ENCODE measurements at regions not wholly inside any gene's neighbourhood (a gene's known extent, or its start where the extent isn't known, plus 50 kb on each side); places are given as distances from the start of the nearest gene placed in this dataset.

DNA sequence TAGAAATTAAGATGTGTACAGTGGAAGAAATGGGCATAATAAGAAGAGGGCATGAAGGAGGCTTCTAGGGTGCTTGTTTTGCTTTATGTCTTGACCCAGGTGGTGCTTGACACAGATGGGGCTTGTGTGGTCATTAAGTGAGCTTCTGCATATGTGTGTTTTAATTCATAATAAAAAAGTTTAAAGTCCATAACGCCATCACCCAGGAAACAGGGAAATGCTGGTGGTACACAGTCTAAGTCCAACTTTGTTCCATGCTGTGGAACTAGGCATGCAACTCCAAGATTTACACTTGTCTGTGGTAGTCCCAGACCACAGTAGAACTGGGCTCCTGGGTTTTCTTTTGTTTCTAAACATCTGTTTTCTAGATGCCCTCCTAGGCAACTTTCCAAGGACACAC, 511.9 kb downstream of the MID1IP1 start:
- H3K27me3 ChIP-seq (ENCODE audit: insufficient read depth, low read depth, low read length) = no peaks in the 10 kb centered on the region
- no peaks in the 10 kb centered on the region for H3K36me3 ChIP-seq (ENCODE audit: insufficient read depth, low read length)
- H3K79me2 ChIP-seq (replicated peaks; ENCODE audit: insufficient read depth, low read length) = no peaks in the 10 kb centered on the region
- no peaks in the 10 kb centered on the region for H3K9me3 ChIP-seq (ENCODE audit: low read length)
- no peak overlapping the region for H3K4me3 ChIP-seq (ENCODE audit: low read length)
- no peaks in the 10 kb centered on the region for H4K20me1 ChIP-seq (ENCODE audit: insufficient read depth)
- TF ChIP-seq TAF1 (IDR thresholded peaks at IDR 0.05; ENCODE audit: low read depth) (no peak), MXI1 (conservative IDR thresholded peaks at IDR 0.05; ENCODE audit: poor library complexity, severe bottlenecking) (no peak), EZH2 (IDR thresholded peaks at IDR 0.05; ENCODE audit: borderline replicate concordance, insufficient read depth, low read length, poor library complexity, severe bottlenecking) (no peak), POLR2AphosphoS5 (IDR thresholded peaks at IDR 0.05) (no peak), EP300 (conservative IDR thresholded peaks at IDR 0.05; ENCODE audit: poor library complexity, severe bottlenecking) (no peak), RAD21 (conservative IDR thresholded peaks at IDR 0.05) (no peak), SMC3 (conservative IDR thresholded peaks at IDR 0.05; ENCODE audit: poor library complexity) (no peak)
- TF ChIP-seq, protein P1, sequence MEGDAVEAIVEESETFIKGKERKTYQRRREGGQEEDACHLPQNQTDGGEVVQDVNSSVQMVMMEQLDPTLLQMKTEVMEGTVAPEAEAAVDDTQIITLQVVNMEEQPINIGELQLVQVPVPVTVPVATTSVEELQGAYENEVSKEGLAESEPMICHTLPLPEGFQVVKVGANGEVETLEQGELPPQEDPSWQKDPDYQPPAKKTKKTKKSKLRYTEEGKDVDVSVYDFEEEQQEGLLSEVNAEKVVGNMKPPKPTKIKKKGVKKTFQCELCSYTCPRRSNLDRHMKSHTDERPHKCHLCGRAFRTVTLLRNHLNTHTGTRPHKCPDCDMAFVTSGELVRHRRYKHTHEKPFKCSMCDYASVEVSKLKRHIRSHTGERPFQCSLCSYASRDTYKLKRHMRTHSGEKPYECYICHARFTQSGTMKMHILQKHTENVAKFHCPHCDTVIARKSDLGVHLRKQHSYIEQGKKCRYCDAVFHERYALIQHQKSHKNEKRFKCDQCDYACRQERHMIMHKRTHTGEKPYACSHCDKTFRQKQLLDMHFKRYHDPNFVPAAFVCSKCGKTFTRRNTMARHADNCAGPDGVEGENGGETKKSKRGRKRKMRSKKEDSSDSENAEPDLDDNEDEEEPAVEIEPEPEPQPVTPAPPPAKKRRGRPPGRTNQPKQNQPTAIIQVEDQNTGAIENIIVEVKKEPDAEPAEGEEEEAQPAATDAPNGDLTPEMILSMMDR (IDR thresholded peaks at IDR 0.05; ENCODE audit: poor library complexity, severe bottlenecking) = no peak
- TF ChIP-seq, protein P2, sequence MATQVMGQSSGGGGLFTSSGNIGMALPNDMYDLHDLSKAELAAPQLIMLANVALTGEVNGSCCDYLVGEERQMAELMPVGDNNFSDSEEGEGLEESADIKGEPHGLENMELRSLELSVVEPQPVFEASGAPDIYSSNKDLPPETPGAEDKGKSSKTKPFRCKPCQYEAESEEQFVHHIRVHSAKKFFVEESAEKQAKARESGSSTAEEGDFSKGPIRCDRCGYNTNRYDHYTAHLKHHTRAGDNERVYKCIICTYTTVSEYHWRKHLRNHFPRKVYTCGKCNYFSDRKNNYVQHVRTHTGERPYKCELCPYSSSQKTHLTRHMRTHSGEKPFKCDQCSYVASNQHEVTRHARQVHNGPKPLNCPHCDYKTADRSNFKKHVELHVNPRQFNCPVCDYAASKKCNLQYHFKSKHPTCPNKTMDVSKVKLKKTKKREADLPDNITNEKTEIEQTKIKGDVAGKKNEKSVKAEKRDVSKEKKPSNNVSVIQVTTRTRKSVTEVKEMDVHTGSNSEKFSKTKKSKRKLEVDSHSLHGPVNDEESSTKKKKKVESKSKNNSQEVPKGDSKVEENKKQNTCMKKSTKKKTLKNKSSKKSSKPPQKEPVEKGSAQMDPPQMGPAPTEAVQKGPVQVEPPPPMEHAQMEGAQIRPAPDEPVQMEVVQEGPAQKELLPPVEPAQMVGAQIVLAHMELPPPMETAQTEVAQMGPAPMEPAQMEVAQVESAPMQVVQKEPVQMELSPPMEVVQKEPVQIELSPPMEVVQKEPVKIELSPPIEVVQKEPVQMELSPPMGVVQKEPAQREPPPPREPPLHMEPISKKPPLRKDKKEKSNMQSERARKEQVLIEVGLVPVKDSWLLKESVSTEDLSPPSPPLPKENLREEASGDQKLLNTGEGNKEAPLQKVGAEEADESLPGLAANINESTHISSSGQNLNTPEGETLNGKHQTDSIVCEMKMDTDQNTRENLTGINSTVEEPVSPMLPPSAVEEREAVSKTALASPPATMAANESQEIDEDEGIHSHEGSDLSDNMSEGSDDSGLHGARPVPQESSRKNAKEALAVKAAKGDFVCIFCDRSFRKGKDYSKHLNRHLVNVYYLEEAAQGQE (IDR thresholded peaks at IDR 0.05; ENCODE audit: borderline replicate concordance) = no peak
- no peaks in the 10 kb centered on the region for H3K9me2 ChIP-seq (ENCODE audit: insufficient read depth, low read length)
- H2AFZ ChIP-seq (ENCODE audit: low read depth, low read length) = no peak overlapping the region
- H3F3A ChIP-seq (ENCODE audit: insufficient read depth, low read length, poor library complexity, severe bottlenecking) = no peaks in the 10 kb centered on the region
- no peak overlapping the region for H3K9ac ChIP-seq (ENCODE audit: low read length)
- H3K4me2 ChIP-seq (ENCODE audit: low read length) = no peak overlapping the region
- H3K27ac ChIP-seq (ENCODE audit: low read length) = no peak overlapping the region

DNA sequence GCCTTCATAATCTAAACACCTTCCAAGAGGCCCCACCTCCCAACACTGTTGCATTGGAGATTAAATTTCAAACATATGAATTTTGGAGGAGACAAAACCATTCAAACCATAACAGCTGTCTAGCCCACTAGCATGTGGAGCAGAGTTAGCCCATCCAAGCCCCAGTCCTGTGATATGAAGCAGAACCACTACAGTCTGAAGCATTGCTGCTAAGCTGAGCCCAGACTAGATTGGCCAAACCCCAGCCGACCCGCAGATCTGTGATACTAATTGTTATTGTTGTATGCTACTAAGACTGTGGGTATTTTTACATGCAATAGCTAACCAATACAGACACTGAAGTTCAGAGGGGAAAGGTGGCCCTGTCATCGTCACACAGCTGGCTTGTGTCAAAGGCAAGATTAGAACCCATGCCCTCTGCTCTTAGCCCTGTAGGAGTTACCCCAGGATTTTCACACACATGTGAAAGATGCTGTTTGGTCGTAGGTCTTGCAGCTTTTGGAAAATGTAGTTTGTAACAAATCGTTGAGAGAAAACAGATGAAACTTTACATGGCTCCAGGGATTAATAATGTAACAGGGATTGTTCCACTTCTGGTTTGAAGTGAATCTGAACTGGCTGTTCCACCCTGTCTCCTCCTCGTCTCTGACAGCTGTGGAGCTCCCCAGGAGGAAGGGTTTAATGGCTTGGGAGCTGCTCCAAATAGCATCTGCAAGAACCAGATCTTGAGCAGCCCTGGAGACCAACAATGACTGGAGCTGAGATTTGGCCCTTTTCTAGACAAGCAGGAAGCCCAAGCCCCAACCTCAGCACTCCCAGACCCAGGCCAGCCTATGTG, 517.5 kb downstream of the MID1IP1 start:
- TF ChIP-seq RAD21 (conservative IDR thresholded peaks at IDR 0.05) = no peak
- no peak for TF ChIP-seq TAF1 (IDR thresholded peaks at IDR 0.05; ENCODE audit: low read depth)
- TF ChIP-seq, protein P2 (IDR thresholded peaks at IDR 0.05; ENCODE audit: borderline replicate concordance) = no peak
- no peak for TF ChIP-seq SMC3 (conservative IDR thresholded peaks at IDR 0.05; ENCODE audit: poor library complexity)
- no peak for TF ChIP-seq POLR2AphosphoS5 (IDR thresholded peaks at IDR 0.05)
- no peak for TF ChIP-seq EP300 (conservative IDR thresholded peaks at IDR 0.05; ENCODE audit: poor library complexity, severe bottlenecking)
- TF ChIP-seq MXI1 (conservative IDR thresholded peaks at IDR 0.05; ENCODE audit: poor library complexity, severe bottlenecking) = no peak
- H3K9me2 ChIP-seq (ENCODE audit: insufficient read depth, low read length) = no peaks in the 10 kb centered on the region

More for the DNA sequence above, 517.5 kb downstream of the MID1IP1 start:
- no peaks in the 10 kb centered on the region for H3F3A ChIP-seq (ENCODE audit: insufficient read depth, low read length, poor library complexity, severe bottlenecking)
- no peaks in the 10 kb centered on the region for H3K9me3 ChIP-seq (ENCODE audit: low read length)
- H3K27ac ChIP-seq (ENCODE audit: low read length) = no peak overlapping the region
- H3K27me3 ChIP-seq (ENCODE audit: insufficient read depth, low read depth, low read length) = no peaks in the 10 kb centered on the region
- H2AFZ ChIP-seq (ENCODE audit: low read depth, low read length) = no peak overlapping the region
- H3K79me2 ChIP-seq (replicated peaks; ENCODE audit: insufficient read depth, low read length) = no peaks in the 10 kb centered on the region
- no peak overlapping the region for H3K4me2 ChIP-seq (ENCODE audit: low read length)
- no peak overlapping the region for H3K4me3 ChIP-seq (ENCODE audit: low read length)
- no peak overlapping the region for H3K9ac ChIP-seq (ENCODE audit: low read length)
- H3K36me3 ChIP-seq (ENCODE audit: insufficient read depth, low read length) = no peaks in the 10 kb centered on the region
- no peaks in the 10 kb centered on the region for H4K20me1 ChIP-seq (ENCODE audit: insufficient read depth)
